CD14-positive monocyte (primary cell): ENCODE measurements at regions not wholly inside any gene's neighbourhood (a gene's known extent, or its start where the extent isn't known, plus 50 kb on each side); places are given as distances from the start of the nearest gene placed in this dataset.

Source experiments
- DNase-seq, 3 donors: peaks; one replicate each; pipeline ENCODE4 v3.0.0-alpha.2; 2011 to 2022
- H2AFZ ChIP-seq: 2 replicates; pipeline ENCODE4 v1.6.0; 2012; ENCODE audit warnings: mild to moderate bottlenecking, low read depth, low read length, inconsistent platforms; ENCODE audit not compliant: insufficient read depth, poor library complexity, severe bottlenecking
- H3K27ac ChIP-seq, 2 donors: 1 replicate in 1 of 2; 2 replicates in 1 of 2; pipeline ENCODE4 v1.5.1; 2012 to 2013; ENCODE audit warnings: low read length in 2 of 2, control low read depth in 1 of 2, inconsistent platforms in 1 of 2, low read depth in 1 of 2, mild to moderate bottlenecking in 1 of 2
- H3K27me3 ChIP-seq, 2 donors: one replicate each; pipeline versions ENCODE4 v1.6.0 to v1.6.1; 2011 to 2013; ENCODE audit warnings: low read length in 2 of 2; ENCODE audit not compliant: control insufficient read depth in 2 of 2, insufficient read depth in 2 of 2
- H3K36me3 ChIP-seq, 2 donors: replicated peaks in 1 of 2; 1 replicate in 1 of 2; 2 replicates in 1 of 2; pipeline versions ENCODE4 v1.5.1 to v1.6.1; 2012 to 2013; ENCODE audit warnings: low read length in 2 of 2, control low read depth in 1 of 2, inconsistent platforms in 1 of 2, mild to moderate bottlenecking in 1 of 2; ENCODE audit not compliant: insufficient read depth in 2 of 2, control insufficient read depth in 1 of 2
- H3K4me1 ChIP-seq, 2 donors: 1 replicate in 1 of 2; 2 replicates in 1 of 2; pipeline versions ENCODE4 v1.5.1 to v1.6.1; 2012 to 2013; ENCODE audit warnings: low read length in 2 of 2, control low read depth in 1 of 2, inconsistent platforms in 1 of 2, mild to moderate bottlenecking in 1 of 2, moderate library complexity in 1 of 2; ENCODE audit not compliant: insufficient read depth in 2 of 2, control insufficient read depth in 1 of 2
- H3K4me2 ChIP-seq: replicated peaks from 2 replicates; pipeline ENCODE3; 2012; ENCODE audit warnings: low read length, moderate library complexity, mild to moderate bottlenecking; ENCODE audit not compliant: poor library complexity, severe bottlenecking; ENCODE audit errors: extremely low read depth
- H3K4me3 ChIP-seq, 3 experiments: fragments of 200-600 bp in 1 of 3; sonication (generic) in 1 of 3; replicated peaks in 1 of 3; 1 replicate in 2 of 3; 2 replicates in 1 of 3; pipeline ENCODE4 v1.5.1; 2011 to 2013; ENCODE audit warnings: low read length in 3 of 3, mild to moderate bottlenecking in 3 of 3, control low read depth in 2 of 3, low read depth in 2 of 3, inconsistent platforms in 1 of 3, moderate library complexity in 1 of 3
- H3K79me2 ChIP-seq: 2 replicates; pipeline ENCODE4 v1.6.0; 2012; ENCODE audit warnings: mild to moderate bottlenecking, control low read depth, inconsistent platforms, low read length, moderate library complexity; ENCODE audit not compliant: insufficient read depth
- H3K9ac ChIP-seq: 2 replicates; pipeline ENCODE4 v1.6.0; 2017; ENCODE audit warnings: low read length, mild to moderate bottlenecking; ENCODE audit not compliant: insufficient read depth, poor library complexity, severe bottlenecking
- H3K9me3 ChIP-seq, 2 donors: replicated peaks in 1 of 2; 1 replicate in 1 of 2; 2 replicates in 1 of 2; pipeline versions ENCODE4 v1.5.1 to v1.6.1; 2012 to 2013; ENCODE audit warnings: low read length in 2 of 2, control low read depth in 1 of 2; ENCODE audit not compliant: control insufficient read depth in 1 of 2, insufficient read depth in 1 of 2
- H4K20me1 ChIP-seq: 2 replicates; pipeline ENCODE4 v1.6.0; 2012; ENCODE audit warnings: mild to moderate bottlenecking, low read length, control low read depth, moderate library complexity; ENCODE audit not compliant: insufficient read depth
- H3K27ac Mint-ChIP-seq, 7 donors: one replicate each; pipeline ENCODE4 v1.8.0; 2020; ENCODE audit warnings: mild to moderate bottlenecking in 7 of 7, mixed read lengths in 7 of 7, moderate library complexity in 6 of 7, inconsistent platforms in 2 of 7
- H3K27me3 Mint-ChIP-seq, 3 donors: one replicate each; pipeline ENCODE4 v1.8.0; 2021 to 2022; ENCODE audit warnings: low read depth in 3 of 3, mild to moderate bottlenecking in 3 of 3, mixed read lengths in 3 of 3, moderate library complexity in 3 of 3, inconsistent platforms in 1 of 3
- H3K36me3 Mint-ChIP-seq, 2 donors: one replicate each; pipeline ENCODE4 v1.8.0; 2020; ENCODE audit warnings: mixed read lengths in 2 of 2, inconsistent platforms in 1 of 2, mild to moderate bottlenecking in 1 of 2
- H3K4me1 Mint-ChIP-seq: one replicate; pipeline ENCODE4 v1.8.0; 2020; ENCODE audit warnings: mild to moderate bottlenecking, mixed read lengths
- H3K4me3 Mint-ChIP-seq, 2 donors: one replicate each; pipeline ENCODE4 v1.8.0; 2020; ENCODE audit warnings: mild to moderate bottlenecking in 2 of 2, mixed read lengths in 2 of 2, moderate library complexity in 1 of 2
- H3K9me3 Mint-ChIP-seq, 7 donors: one replicate each; pipeline ENCODE4 v1.8.0; 2020 to 2022; ENCODE audit warnings: mixed read lengths in 7 of 7, mild to moderate bottlenecking in 6 of 7, moderate library complexity in 6 of 7, inconsistent platforms in 2 of 7
- CTCF ChIP-seq: fragments of 200-600 bp; IDR thresholded peaks from one replicate; pipeline ENCODE4 v1.8.0; 2022; ENCODE audit warnings: antibody characterized with exemption, mild to moderate bottlenecking
- WGBS: methylation state at CpG from one replicate; pipeline ENCODE4 v1.1.5; 2013; ENCODE audit warnings: missing lambda C conversion rate; ENCODE audit not compliant: insufficient coverage; 5-methylcytosine and 5-hydroxymethylcytosine counted together
- intact Hi-C, 2 donors: fragments of 100-400 bp; cut with micrococcal nuclease; formaldehyde crosslinking; loops; one replicate each; pipeline versions ENCODE4 v1.15.0 to v1.15.1; 2023

GRCh38 chr17:69796078-69796477, 278.9 kb upstream of the KCNJ16 start:
- Histone ChIP-seq H4K20me1 (no peaks in the 10 kb centered on the region), H3K9ac (no peak overlapping the region), H3K9me3 (peaks cover 0 to 11% of the 10 kb centered on the region in 2 donors), H3K4me2 (no peak overlapping the region), H3K79me2 (no peaks in the 10 kb centered on the region), H3K36me3 (no peaks in the 10 kb centered on the region), H3K4me1 (no peaks in the 10 kb centered on the region), H3K27me3 (no peaks in the 10 kb centered on the region), H3K4me3 (no peak overlapping the region), H2AFZ (no peak overlapping the region), H3K27ac (no peak overlapping the region)
- Mint-ChIP-seq H3K27me3 (no peaks in the 10 kb centered on the region), H3K4me3 (no peak overlapping the region), H3K36me3 (no peaks in the 10 kb centered on the region), H3K4me1 (no peaks in the 10 kb centered on the region), H3K9me3 (peaks cover 6 to 19% (median 13%) of the 10 kb centered on the region in 7 donors), H3K27ac (no peak overlapping the region)
- no peak for TF ChIP-seq CTCF
- intact Hi-C loops: no loop called here
- WGBS: no CpG with 5 or more reads among the region's 1 CpG
- no peak for DNase-seq

GRCh38 chr17:69800870-69801269, 274.2 kb upstream of the KCNJ16 start:
- H3K36me3 Mint-ChIP-seq: no peaks in the 10 kb centered on the region

More at GRCh38 chr17:69800870-69801269, 274.2 kb upstream of the KCNJ16 start:
- no peaks in the 10 kb centered on the region for H3K27me3 ChIP-seq
- H3K4me2 ChIP-seq: no peak overlapping the region
- no peak for DNase-seq
- H3K36me3 ChIP-seq: no peaks in the 10 kb centered on the region
- no peak for TF ChIP-seq CTCF
- Mint-ChIP-seq H3K27ac (no peak overlapping the region), H3K27me3 (no peaks in the 10 kb centered on the region), H3K4me1 (no peaks in the 10 kb centered on the region), H3K9me3 (peaks cover 9 to 28% (median 22%) of the 10 kb centered on the region in 7 donors), H3K4me3 (no peak overlapping the region)
- no peaks in the 10 kb centered on the region for H3K4me1 ChIP-seq
- H4K20me1 ChIP-seq: no peaks in the 10 kb centered on the region
- intact Hi-C loops: no loop called here
- no peaks in the 10 kb centered on the region for H3K79me2 ChIP-seq
- H2AFZ ChIP-seq: no peak overlapping the region
- no peak overlapping the region for H3K27ac ChIP-seq
- peaks cover 0 to 28% of the 10 kb centered on the region in 2 donors for H3K9me3 ChIP-seq
- H3K4me3 ChIP-seq: no peak overlapping the region
- WGBS: 92% methylated on average over 3 of the region's 3 CpGs
- no peak overlapping the region for H3K9ac ChIP-seq
